ENCODE measurements at regions not wholly inside any gene's neighbourhood (a gene's known extent, or its start where the extent isn't known, plus 50 kb on each side); places are given as distances from the start of the nearest gene placed in this dataset.
A peak's percentile ranks its signal among the peaks of the same experiment; 100 is the strongest.

DNA sequence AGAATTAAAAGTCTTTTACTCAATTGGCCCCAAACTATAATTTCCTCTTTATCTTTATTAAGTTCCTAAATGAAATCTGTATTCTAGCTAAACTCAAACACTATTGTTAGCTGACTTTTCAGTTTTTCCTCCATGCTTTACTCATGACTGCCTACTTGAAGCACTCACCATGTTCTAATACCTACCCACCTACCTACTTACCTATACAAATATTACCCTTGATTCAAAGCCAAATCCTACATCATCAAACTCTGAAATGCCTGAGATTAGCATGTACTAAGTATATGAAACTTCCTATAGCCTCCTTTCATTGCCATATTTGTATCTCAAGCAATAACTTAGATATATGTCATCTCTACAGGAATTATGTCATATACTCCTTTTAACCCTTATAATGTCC lies 259.7 kb downstream of the HDGFL1 start:
- Histone ChIP-seq H3K4me2 (peak overlapping the region; percentile 83; the same call in 2 of the 3 replicates), H3K4me3 (no peak overlapping the region), H3K9me3 (0 out of 3 replicates have a peak, but pooled peaks cover 4% of the 10 kb centered on the region), H3K4me1 (peaks cover 24% of the 10 kb centered on the region), H3K27ac (peak overlapping the region; percentile 88 to 91; a peak in 5 of 6 replicates)
- TF ChIP-seq HOXB13 (CRISPR knock-in tag; IDR thresholded peaks at IDR 0.05; ENCODE audit: low read depth) (no peak), EHF (CRISPR knock-in tag; IDR thresholded peaks at IDR 0.05) (no peak), FOSB (CRISPR knock-in tag; IDR thresholded peaks at IDR 0.05) (no peak), ESRRA (IDR thresholded peaks at IDR 0.05; ENCODE audit: borderline replicate concordance, low read length) (no peak), HOXA7 (CRISPR knock-in tag; IDR thresholded peaks at IDR 0.05) (no peak), NR3C1 (IDR thresholded peaks at IDR 0.05) (no peak), GATA3 (IDR thresholded peaks at IDR 0.05; ENCODE audit: borderline replicate concordance) (no peak)
- TF ChIP-seq, protein P1, sequence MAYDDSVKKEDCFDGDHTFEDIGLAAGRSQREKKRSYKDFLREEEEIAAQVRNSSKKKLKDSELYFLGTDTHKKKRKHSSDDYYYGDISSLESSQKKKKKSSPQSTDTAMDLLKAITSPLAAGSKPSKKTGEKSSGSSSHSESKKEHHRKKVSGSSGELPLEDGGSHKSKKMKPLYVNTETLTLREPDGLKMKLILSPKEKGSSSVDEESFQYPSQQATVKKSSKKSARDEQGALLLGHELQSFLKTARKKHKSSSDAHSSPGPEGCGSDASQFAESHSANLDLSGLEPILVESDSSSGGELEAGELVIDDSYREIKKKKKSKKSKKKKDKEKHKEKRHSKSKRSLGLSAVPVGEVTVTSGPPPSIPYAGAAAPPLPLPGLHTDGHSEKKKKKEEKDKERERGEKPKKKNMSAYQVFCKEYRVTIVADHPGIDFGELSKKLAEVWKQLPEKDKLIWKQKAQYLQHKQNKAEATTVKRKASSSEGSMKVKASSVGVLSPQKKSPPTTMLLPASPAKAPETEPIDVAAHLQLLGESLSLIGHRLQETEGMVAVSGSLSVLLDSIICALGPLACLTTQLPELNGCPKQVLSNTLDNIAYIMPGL (CRISPR knock-in tag; IDR thresholded peaks at IDR 0.05; ENCODE audit: borderline replicate concordance) = no peak
- FAIRE-seq (no peak), DNase-seq (ENCODE audit: low read depth in 1 of 2, low spot score in 1 of 2) (no peak), ATAC-seq (no peak)
- ChIA-PET CTCF (no interaction called here), POLR2A (interaction anchor here (0.6 to 0.7 kb wide), 2 partner anchors 1232 to 1235 kb away, joined by 4 to 5 read pairs; partner anchors contain the start of gene SOX4)

DNA sequence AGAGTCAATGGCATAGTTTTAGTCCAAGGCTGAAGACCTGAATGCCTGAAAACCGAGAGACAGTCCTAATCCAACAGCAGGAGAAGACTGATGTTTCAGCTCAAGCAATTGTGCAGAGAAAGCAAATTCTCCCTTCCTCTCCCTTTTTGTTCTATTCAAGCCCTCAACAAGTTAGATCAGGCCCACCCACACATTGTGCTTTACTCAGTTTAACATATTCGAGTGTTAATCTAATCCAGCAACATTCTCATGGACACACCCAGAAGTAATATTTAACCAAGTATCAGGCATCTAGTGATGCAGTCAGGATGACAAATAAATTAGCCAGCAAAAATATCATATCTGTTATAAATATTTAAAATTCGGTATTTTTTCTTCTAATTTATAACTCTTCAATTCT lies 261.1 kb downstream of the HDGFL1 start:
- CTCF ChIA-PET = no interaction called here
- POLR2A ChIA-PET = no interaction called here
- 60% methylated on average over 3 of the region's 3 CpGs for WGBS (ENCODE audit: missing lambda C conversion rate)

More for the DNA sequence above, 261.1 kb downstream of the HDGFL1 start:
- FAIRE-seq (no peak), ATAC-seq (no peak), DNase-seq (ENCODE audit: low read depth in 1 of 2, low spot score in 1 of 2) (no peak)
- H3K4me1 ChIP-seq = peaks cover 24% of the 10 kb centered on the region
- peak overlapping the region in 1 of 2 experiments; percentile 51; a peak in 1 of 6 replicates for H3K27ac ChIP-seq
- no peak overlapping the region for H3K4me3 ChIP-seq
- H3K4me2 ChIP-seq = no peak overlapping the region
- no peak for TF ChIP-seq BHLHE40 (IDR thresholded peaks at IDR 0.05; ENCODE audit: low read depth, low read length)
- no peak for TF ChIP-seq RNF2 (IDR thresholded peaks at IDR 0.05; ENCODE audit: borderline replicate concordance, low read depth)
- no peak for TF ChIP-seq FOXS1 (CRISPR knock-in tag; IDR thresholded peaks at IDR 0.05)
- TF ChIP-seq, protein P2, sequence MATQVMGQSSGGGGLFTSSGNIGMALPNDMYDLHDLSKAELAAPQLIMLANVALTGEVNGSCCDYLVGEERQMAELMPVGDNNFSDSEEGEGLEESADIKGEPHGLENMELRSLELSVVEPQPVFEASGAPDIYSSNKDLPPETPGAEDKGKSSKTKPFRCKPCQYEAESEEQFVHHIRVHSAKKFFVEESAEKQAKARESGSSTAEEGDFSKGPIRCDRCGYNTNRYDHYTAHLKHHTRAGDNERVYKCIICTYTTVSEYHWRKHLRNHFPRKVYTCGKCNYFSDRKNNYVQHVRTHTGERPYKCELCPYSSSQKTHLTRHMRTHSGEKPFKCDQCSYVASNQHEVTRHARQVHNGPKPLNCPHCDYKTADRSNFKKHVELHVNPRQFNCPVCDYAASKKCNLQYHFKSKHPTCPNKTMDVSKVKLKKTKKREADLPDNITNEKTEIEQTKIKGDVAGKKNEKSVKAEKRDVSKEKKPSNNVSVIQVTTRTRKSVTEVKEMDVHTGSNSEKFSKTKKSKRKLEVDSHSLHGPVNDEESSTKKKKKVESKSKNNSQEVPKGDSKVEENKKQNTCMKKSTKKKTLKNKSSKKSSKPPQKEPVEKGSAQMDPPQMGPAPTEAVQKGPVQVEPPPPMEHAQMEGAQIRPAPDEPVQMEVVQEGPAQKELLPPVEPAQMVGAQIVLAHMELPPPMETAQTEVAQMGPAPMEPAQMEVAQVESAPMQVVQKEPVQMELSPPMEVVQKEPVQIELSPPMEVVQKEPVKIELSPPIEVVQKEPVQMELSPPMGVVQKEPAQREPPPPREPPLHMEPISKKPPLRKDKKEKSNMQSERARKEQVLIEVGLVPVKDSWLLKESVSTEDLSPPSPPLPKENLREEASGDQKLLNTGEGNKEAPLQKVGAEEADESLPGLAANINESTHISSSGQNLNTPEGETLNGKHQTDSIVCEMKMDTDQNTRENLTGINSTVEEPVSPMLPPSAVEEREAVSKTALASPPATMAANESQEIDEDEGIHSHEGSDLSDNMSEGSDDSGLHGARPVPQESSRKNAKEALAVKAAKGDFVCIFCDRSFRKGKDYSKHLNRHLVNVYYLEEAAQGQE (IDR thresholded peaks at IDR 0.05) = no peak
- no peak for TF ChIP-seq EHMT2 (IDR thresholded peaks at IDR 0.05; ENCODE audit: low read depth)
- no peak for TF ChIP-seq FOSL2 (IDR thresholded peaks at IDR 0.05)
- TF ChIP-seq FOSL2 (CRISPR knock-in tag; IDR thresholded peaks at IDR 0.05) = no peak
- TF ChIP-seq KDM1A (IDR thresholded peaks at IDR 0.05; ENCODE audit: low read depth) = no peak
- TF ChIP-seq EP300 (IDR thresholded peaks at IDR 0.05) = no peak
- no peak for TF ChIP-seq NR3C1 (IDR thresholded peaks at IDR 0.05)
- TF ChIP-seq RFX5 (IDR thresholded peaks at IDR 0.05) = no peak
- TF ChIP-seq, protein P3, sequence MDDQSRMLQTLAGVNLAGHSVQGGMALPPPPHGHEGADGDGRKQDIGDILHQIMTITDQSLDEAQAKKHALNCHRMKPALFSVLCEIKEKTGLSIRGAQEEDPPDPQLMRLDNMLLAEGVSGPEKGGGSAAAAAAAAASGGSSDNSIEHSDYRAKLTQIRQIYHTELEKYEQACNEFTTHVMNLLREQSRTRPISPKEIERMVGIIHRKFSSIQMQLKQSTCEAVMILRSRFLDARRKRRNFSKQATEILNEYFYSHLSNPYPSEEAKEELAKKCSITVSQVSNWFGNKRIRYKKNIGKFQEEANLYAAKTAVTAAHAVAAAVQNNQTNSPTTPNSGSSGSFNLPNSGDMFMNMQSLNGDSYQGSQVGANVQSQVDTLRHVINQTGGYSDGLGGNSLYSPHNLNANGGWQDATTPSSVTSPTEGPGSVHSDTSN (IDR thresholded peaks at IDR 0.05) = no peak
- TF ChIP-seq PHF8 (IDR thresholded peaks at IDR 0.05; ENCODE audit: borderline replicate concordance, low read depth) = no peak
- TF ChIP-seq ZSCAN20 (CRISPR knock-in tag; IDR thresholded peaks at IDR 0.05) = no peak
- no peak for TF ChIP-seq JUN (IDR thresholded peaks at IDR 0.05)
- TF ChIP-seq RARB (CRISPR knock-in tag; IDR thresholded peaks at IDR 0.05) = no peak
- TF ChIP-seq, protein P4, sequence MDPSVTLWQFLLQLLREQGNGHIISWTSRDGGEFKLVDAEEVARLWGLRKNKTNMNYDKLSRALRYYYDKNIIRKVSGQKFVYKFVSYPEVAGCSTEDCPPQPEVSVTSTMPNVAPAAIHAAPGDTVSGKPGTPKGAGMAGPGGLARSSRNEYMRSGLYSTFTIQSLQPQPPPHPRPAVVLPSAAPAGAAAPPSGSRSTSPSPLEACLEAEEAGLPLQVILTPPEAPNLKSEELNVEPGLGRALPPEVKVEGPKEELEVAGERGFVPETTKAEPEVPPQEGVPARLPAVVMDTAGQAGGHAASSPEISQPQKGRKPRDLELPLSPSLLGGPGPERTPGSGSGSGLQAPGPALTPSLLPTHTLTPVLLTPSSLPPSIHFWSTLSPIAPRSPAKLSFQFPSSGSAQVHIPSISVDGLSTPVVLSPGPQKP (IDR thresholded peaks at IDR 0.05; ENCODE audit: low read depth, low read length) = no peak
- no peak for TF ChIP-seq CHD2 (IDR thresholded peaks at IDR 0.05; ENCODE audit: low read length, partially characterized antibody)
- no peak for TF ChIP-seq POLR2A (IDR thresholded peaks at IDR 0.05; ENCODE audit: low read length)
- H3K9me3 ChIP-seq = 0 out of 3 replicates have a peak, but pooled peaks cover 4% of the 10 kb centered on the region

Measured in A549 (cell line).